T-helper 2 cell treated with Interferon-gamma antibody and Interleukin-4, amounts not matched to agents 5 μg/mL and 100 μg/mL, for 36 hours (primary cell): ENCODE measurements at regions not wholly inside any gene's neighbourhood (a gene's known extent, or its start where the extent isn't known, plus 50 kb on each side); places are given as distances from the start of the nearest gene placed in this dataset.

Experiments used
- DNase-seq: peaks from one replicate; pipeline ENCODE4 v3.0.0; 2021; ENCODE audit warnings: low spot score
- H3K27ac Mint-ChIP-seq: one replicate; pipeline ENCODE4 v1.8.0; 2021; ENCODE audit warnings: mild to moderate bottlenecking, mixed read lengths
- H3K27me3 Mint-ChIP-seq: one replicate; pipeline ENCODE4 v1.8.0; 2021; ENCODE audit warnings: low read depth, mixed read lengths
- H3K36me3 Mint-ChIP-seq: one replicate; pipeline ENCODE4 v1.8.0; 2021; ENCODE audit warnings: low read depth, mixed read lengths
- H3K4me1 Mint-ChIP-seq: one replicate; pipeline ENCODE4 v1.8.0; 2021; ENCODE audit warnings: low read depth, mixed read lengths
- H3K4me3 Mint-ChIP-seq: one replicate; pipeline ENCODE4 v1.8.0; 2022; ENCODE audit warnings: mild to moderate bottlenecking, moderate library complexity, mixed read lengths
- H3K9me3 Mint-ChIP-seq: one replicate; pipeline ENCODE4 v1.8.0; 2021; ENCODE audit warnings: mixed read lengths

DNA sequence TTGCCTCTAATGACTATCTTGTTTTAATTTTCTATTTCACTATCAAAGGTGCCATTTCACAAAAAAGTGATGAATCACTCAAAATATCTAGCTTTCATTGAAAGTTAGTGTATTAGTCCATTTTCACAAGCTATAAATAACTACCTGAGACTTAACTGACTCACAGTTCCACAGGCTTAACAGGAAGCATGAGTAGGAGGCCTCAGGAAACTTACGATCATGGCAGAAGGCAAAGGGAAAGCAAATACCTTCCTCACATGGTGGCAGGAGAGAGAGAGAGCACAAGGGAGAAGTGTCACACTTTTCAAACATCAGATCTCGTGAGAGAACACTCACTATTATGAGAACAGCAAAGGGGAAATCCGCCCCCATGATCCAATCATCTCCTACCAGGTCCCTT, 1220.4 kb upstream of the ZEB2 start:
- Mint-ChIP-seq H3K27ac (no peak overlapping the region), H3K4me3 (no peak overlapping the region), H3K27me3 (peaks cover 2% of the 10 kb centered on the region), H3K4me1 (peaks cover 3% of the 10 kb centered on the region), H3K36me3 (no peaks in the 10 kb centered on the region), H3K9me3 (no peaks in the 10 kb centered on the region)
- no peak for DNase-seq

DNA sequence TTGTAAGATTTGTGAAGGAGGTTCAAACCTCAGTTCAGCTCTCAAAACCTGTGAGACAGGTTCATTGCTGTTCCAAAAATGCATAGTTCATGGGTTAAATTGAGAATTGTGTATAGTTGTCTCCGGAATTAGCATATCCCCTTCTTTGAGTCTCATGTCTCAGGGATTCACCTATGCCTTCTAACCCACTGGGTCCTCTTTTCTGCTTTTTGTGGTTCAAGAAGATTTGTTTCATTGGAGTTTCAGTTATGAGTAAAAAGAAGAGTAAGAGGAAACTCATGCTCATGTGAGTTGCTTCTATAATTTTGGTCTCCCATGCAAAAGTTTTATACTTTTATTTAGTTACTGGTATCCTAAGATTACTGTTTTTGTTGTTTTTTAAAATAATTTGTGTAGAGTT, 1219.8 kb upstream of the ZEB2 start:
- no peaks in the 10 kb centered on the region for H3K36me3 Mint-ChIP-seq
- no peak overlapping the region for H3K4me3 Mint-ChIP-seq
- H3K27me3 Mint-ChIP-seq: peaks cover 2% of the 10 kb centered on the region
- peaks cover 1% of the 10 kb centered on the region for H3K4me1 Mint-ChIP-seq
- H3K27ac Mint-ChIP-seq: no peak overlapping the region
- no peak for DNase-seq
- H3K9me3 Mint-ChIP-seq: no peaks in the 10 kb centered on the region

DNA sequence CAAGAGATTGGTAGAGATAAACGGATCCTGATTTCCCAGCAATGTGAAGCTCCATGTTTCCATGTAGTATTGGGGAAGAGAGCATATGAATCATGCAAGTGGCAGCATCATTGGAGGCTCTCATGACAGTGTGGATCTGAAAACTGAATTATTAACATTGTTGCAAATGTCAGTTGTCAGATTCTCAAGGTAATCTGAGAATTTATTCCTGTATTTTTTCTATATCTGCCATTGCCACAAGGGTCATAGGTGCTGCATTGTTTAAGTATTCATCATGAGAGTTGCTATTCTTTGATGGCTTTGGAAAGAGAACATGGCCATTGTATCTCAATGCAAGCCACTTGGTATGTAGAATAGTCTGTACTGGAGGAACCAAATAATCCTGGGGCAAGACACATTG, 1217.0 kb upstream of the ZEB2 start:
- Mint-ChIP-seq H3K36me3 (no peaks in the 10 kb centered on the region), H3K27me3 (peaks cover 2% of the 10 kb centered on the region), H3K27ac (no peak overlapping the region), H3K9me3 (no peaks in the 10 kb centered on the region), H3K4me1 (no peaks in the 10 kb centered on the region), H3K4me3 (no peak overlapping the region)
- no peak for DNase-seq

DNA sequence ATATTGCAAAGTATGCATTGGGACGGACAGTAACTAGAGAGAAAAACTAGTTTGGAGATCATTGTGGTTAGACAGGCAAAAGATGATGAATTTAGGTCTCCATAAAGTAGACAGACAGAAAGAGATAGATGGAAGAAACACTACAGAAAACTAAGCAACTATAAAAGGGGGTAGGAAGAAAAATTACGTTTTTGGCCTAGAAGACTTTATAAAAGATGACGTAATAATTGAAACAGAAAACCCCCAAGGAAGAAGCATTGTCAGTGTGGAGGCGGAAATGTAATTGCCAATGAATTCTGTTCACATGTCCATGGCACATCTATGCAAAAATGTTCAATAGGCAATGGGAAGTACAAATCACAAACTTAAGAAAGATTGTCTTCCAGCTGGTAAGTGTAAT, 1211.5 kb upstream of the ZEB2 start:
- no peaks in the 10 kb centered on the region for H3K27me3 Mint-ChIP-seq
- no peaks in the 10 kb centered on the region for H3K4me1 Mint-ChIP-seq
- H3K4me3 Mint-ChIP-seq: no peak overlapping the region
- DNase-seq: no peak
- H3K36me3 Mint-ChIP-seq: no peaks in the 10 kb centered on the region
- H3K27ac Mint-ChIP-seq: no peak overlapping the region
- H3K9me3 Mint-ChIP-seq: no peaks in the 10 kb centered on the region

DNA sequence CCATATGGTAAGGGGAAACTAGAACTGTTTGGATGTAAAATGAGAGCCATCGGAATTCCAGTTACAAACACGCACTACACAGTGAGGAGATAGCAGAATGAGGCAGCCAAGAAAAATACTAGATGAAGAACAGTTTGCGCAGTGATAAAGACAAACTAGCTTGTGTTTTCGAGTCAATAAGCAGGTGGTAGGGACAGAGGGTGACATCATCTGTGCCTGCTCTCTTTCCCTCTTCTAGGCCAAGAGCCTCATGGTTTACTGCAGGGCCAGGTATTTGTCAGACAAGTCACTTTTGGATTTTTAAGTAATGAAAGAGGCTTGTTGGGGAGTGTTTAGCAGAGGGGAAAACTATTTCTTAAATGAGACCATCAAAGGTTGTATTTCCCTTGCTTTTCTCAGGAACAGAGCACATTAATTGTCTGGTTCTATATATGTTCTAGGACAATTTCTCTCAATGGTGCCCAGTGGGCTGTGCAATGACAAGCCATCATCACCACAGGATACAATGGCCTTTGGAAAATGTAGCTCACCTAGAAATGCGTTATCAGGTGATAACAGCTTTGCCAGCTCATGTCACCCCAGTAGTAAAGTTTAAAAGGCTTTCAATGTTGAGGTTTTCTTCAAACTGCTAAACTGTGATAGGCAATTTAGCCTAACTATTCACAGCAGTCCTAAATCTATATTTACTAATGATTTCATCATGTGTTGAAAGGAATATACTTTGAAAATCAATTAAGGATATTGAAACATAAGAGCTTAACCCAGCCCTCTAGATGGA, 1210.3 kb upstream of the ZEB2 start:
- H3K4me3 Mint-ChIP-seq: no peak overlapping the region
- DNase-seq: no peak
- H3K36me3 Mint-ChIP-seq: no peaks in the 10 kb centered on the region
- no peak overlapping the region for H3K27ac Mint-ChIP-seq
- no peaks in the 10 kb centered on the region for H3K9me3 Mint-ChIP-seq
- no peaks in the 10 kb centered on the region for H3K27me3 Mint-ChIP-seq
- no peaks in the 10 kb centered on the region for H3K4me1 Mint-ChIP-seq

DNA sequence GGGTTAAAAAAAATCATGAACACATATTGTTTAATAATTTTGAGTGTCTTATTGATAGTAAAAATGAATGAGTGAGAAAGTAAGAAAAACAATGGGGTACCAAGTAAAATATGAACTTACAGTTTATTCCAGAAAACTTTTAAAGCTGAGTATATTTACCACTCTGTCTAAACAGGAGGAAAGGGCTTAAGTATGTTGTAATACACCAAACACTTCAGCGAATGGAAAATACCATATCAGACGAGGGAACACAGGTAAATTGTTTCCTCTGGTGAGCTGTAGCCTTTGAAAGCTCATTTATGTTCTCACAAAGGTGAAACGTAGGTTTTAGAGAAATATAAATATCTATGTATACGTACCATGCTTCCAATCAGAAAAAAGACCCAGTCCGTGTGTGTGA, 1209.6 kb upstream of the ZEB2 start:
- Mint-ChIP-seq H3K4me3 (no peak overlapping the region), H3K36me3 (no peaks in the 10 kb centered on the region), H3K27me3 (no peaks in the 10 kb centered on the region), H3K27ac (no peak overlapping the region), H3K4me1 (no peaks in the 10 kb centered on the region), H3K9me3 (no peaks in the 10 kb centered on the region)
- DNase-seq: no peak

DNA sequence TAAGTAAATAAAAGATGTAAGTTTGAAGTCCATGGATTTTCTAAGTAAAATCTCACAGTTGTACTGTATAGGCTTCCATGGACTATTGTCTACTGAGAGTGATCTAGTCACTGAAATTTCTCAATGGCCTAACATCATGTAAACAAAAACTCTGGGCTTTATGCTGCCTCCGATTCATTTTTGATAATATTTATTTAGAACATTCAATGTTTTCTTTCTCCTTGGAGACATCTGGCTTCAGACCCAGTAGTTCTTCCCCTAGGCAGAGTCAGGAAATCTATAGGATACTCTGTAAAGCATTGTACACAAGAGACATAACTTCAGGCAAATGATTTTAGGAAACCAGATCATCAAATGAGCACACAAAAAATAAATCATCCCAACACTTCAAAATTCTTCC, 1208.6 kb upstream of the ZEB2 start:
- H3K27me3 Mint-ChIP-seq: no peaks in the 10 kb centered on the region
- H3K4me1 Mint-ChIP-seq: no peaks in the 10 kb centered on the region
- H3K27ac Mint-ChIP-seq: no peak overlapping the region
- no peaks in the 10 kb centered on the region for H3K36me3 Mint-ChIP-seq
- no peak for DNase-seq
- H3K4me3 Mint-ChIP-seq: no peak overlapping the region
- no peaks in the 10 kb centered on the region for H3K9me3 Mint-ChIP-seq

DNA sequence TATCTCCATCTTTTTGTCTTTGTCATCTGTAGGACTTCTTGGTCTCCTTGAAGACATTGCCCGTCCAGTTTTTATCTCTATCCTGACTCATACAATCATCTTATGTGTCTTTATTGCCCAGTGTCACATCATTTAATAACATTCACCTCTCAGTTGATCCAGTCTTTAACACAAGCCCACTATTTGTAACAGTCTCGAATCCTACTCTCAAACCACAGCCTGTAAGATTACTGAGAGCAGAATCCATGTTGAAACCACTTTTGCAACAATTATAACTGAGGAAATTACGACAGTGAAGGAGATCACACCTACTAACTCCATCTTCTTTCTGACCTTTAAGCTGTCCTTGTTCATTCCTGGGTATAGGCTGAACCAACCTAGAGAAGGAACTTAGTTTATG, 1206.0 kb upstream of the ZEB2 start:
- Mint-ChIP-seq H3K4me1 (no peaks in the 10 kb centered on the region), H3K9me3 (no peaks in the 10 kb centered on the region), H3K36me3 (no peaks in the 10 kb centered on the region), H3K27me3 (no peaks in the 10 kb centered on the region), H3K4me3 (no peak overlapping the region), H3K27ac (no peak overlapping the region)
- no peak for DNase-seq

DNA sequence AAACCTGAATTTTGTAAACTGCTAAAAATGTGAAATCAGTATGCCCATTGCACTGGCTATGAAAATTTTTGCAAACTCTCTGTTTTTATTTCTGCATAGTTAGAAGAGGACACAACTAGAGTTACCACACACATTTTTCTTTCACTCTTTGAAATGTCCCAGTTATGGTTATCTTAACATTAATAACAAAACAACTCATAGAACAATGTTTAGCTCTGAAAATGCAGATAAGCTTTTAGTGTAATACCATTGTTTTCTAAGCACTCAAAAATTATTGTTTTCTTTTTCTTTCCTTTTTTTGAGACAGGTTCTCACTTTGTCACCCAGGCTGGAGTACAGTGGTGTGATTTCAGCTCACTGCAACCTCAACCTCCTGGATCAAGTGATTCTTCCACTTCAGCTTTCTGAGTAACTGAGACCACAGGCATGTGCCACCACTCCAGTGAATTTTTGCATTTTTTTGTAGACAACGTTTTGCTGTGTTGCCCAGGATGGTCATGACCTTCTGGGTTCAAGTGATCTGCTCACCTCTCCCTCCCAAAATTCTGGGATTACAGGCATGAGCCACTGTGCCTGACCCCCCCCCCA, 1204.5 kb upstream of the ZEB2 start:
- no peaks in the 10 kb centered on the region for H3K27me3 Mint-ChIP-seq
- DNase-seq: no peak
- no peaks in the 10 kb centered on the region for H3K4me1 Mint-ChIP-seq
- H3K9me3 Mint-ChIP-seq: no peaks in the 10 kb centered on the region
- no peaks in the 10 kb centered on the region for H3K36me3 Mint-ChIP-seq
- H3K27ac Mint-ChIP-seq: no peak overlapping the region
- no peak overlapping the region for H3K4me3 Mint-ChIP-seq

DNA sequence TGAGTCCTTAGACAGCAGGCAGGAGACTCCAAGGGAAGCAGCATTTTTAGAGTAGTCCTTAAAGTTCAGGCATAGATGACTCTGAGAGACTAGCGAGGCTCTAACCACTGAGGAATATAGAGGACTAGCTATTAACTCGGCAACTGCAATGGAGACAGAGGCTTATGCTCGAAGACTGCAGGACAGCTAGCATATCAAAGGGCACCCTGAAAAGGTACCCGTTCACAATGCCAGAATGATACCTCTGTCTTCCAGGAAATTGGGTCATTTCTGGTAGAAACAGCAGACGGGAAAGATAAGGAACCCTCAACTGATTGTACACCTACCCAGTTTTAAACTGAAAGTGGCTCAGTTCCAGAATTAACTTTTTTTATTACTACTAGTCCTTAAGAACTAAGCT, 1204.0 kb upstream of the ZEB2 start:
- no peaks in the 10 kb centered on the region for H3K27me3 Mint-ChIP-seq
- no peaks in the 10 kb centered on the region for H3K9me3 Mint-ChIP-seq
- DNase-seq: no peak
- no peak overlapping the region for H3K27ac Mint-ChIP-seq
- H3K4me3 Mint-ChIP-seq: no peak overlapping the region
- no peaks in the 10 kb centered on the region for H3K36me3 Mint-ChIP-seq
- no peaks in the 10 kb centered on the region for H3K4me1 Mint-ChIP-seq

DNA sequence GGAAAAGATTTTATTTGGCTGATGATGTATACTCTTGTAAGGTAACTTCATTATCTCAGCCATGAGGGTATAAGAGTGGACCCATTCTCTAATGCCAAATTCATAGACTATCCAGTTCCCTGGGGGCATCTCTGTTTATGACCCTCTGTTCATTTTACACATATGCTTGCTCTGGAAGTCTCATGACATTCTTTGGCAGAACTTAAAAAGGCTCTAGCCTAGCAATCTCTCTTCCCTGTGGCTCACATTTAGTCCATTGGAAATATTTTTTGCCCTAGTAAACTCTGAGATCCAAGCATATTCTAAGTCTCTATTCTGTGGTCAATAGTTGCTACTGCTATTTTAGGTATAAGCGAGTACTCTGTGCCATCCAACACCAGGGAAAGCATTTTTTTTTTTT, 1201.8 kb upstream of the ZEB2 start:
- Mint-ChIP-seq H3K36me3 (no peaks in the 10 kb centered on the region), H3K27me3 (no peaks in the 10 kb centered on the region), H3K9me3 (no peaks in the 10 kb centered on the region), H3K4me3 (no peak overlapping the region), H3K27ac (no peak overlapping the region), H3K4me1 (no peaks in the 10 kb centered on the region)
- no peak for DNase-seq

DNA sequence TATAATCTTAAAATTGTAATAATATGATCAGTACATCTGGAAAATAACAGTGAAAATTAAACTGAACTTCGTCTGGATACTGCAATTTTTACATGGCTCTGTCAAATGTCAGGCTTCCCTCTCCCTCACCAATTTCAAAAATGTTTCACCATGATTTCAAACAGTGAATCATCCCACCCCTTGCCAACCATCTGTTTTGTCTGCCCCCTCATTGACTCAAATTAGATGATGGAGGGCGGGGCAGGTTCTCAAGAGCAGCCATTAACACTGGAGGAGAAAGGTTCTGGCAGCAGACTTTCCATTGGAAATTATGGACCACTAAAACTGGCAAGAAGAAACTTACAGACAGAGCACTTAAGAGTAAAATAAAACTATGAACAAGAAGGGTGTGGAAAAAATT, 1195.7 kb upstream of the ZEB2 start:
- Mint-ChIP-seq H3K27ac (no peak overlapping the region), H3K4me3 (no peak overlapping the region), H3K36me3 (no peaks in the 10 kb centered on the region), H3K9me3 (no peaks in the 10 kb centered on the region), H3K27me3 (no peaks in the 10 kb centered on the region), H3K4me1 (no peaks in the 10 kb centered on the region)
- DNase-seq: no peak

DNA sequence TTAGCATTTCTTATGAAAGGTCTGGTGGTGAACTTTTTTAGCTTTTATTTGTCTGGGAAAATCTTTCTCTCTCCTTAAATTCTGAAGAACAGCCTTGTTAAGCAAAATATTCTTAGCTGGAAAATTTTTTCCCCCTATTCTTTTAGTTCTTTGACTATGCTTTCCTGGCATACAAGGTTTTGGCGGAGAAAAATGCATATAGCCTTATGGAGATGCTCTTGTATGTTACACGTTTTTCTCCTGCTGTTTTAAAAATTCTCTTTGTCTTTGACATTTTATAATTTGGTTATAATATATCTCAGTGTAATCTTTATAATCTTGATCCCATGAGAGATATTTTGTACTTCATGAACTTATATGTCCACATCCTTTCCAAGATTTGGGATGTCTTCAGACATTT, 1190.4 kb upstream of the ZEB2 start:
- Mint-ChIP-seq H3K4me3 (no peak overlapping the region), H3K4me1 (no peaks in the 10 kb centered on the region), H3K9me3 (no peaks in the 10 kb centered on the region), H3K36me3 (no peaks in the 10 kb centered on the region), H3K27ac (no peak overlapping the region), H3K27me3 (no peaks in the 10 kb centered on the region)
- DNase-seq: no peak

DNA sequence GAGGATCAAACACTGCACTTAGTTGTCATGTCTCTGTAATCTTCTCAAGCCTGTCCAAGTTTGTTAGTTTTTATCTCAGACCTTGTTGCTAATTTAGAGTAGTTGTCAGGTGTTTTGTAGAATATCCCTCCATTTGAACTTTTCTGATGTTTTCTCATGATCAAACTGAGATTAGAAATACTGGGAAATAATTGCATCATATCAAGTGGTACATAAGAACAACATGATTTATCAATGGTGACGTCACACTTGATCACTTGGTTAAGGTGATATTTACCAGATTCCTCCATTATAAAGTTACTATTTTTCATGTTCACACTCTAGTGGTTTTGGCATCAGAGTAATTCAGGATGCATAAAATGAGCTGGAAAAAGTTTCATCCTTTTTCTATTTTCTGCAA, 1182.4 kb upstream of the ZEB2 start:
- H3K4me1 Mint-ChIP-seq: no peaks in the 10 kb centered on the region
- no peaks in the 10 kb centered on the region for H3K27me3 Mint-ChIP-seq
- no peak overlapping the region for H3K4me3 Mint-ChIP-seq
- H3K27ac Mint-ChIP-seq: no peak overlapping the region
- no peaks in the 10 kb centered on the region for H3K36me3 Mint-ChIP-seq
- no peak for DNase-seq
- H3K9me3 Mint-ChIP-seq: peaks cover 5% of the 10 kb centered on the region

DNA sequence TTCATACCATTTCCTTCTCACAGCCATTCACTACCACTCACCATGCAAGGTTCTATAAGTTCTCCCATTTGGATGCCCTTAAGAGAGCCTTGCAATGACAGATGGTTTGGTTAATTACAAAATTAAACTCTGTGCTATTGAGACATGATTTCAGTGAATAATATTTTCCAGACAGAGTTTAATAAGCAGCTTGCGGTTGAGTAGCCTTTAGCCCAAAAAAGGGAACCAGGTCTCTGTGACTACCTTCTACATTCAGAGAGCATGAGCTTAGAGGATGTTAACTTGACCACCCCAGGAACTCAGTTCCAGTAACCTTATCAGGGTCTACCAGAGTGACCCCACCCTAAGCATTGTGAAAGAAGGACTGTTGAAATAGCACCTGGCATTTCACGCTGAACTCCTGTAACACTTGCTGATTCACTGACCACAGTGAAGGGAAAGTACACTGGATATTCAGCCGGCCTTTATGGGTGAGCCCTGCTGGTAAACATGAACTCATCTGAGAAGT, 1173.1 kb upstream of the ZEB2 start:
- Mint-ChIP-seq H3K4me1 (no peaks in the 10 kb centered on the region), H3K9me3 (no peaks in the 10 kb centered on the region), H3K4me3 (no peak overlapping the region), H3K27me3 (no peaks in the 10 kb centered on the region), H3K36me3 (no peaks in the 10 kb centered on the region), H3K27ac (no peak overlapping the region)
- no peak for DNase-seq
